H1 (cell line): ENCODE measurements at regions not wholly inside any gene's neighbourhood (a gene's known extent, or its start where the extent isn't known, plus 50 kb on each side); places are given as distances from the start of the nearest gene placed in this dataset.

ENCODE experiments used
- CTCF ChIA-PET: fragments of 300-600 bp; sonication (Branson Sonifier 250); formaldehyde crosslinking; loops from one replicate; lab custom pipeline; 2021; ENCODE audit not compliant: partially characterized antibody; lab: Charles Lee
- POLR2A ChIA-PET: fragments of 300-600 bp; sonication (Branson Sonifier 250); formaldehyde crosslinking; loops from one replicate; lab custom pipeline; 2021; ENCODE audit warnings: inconsistent platforms; ENCODE audit not compliant: partially characterized antibody; lab: Charles Lee
- DNase-seq, 2 experiments: peaks; one replicate each; pipeline versions ENCODE4 v3.0.0 to v3.0.0-alpha.2; 2010 to 2022; ENCODE audit warnings: low spot score in 2 of 2, low read depth in 1 of 2, mixed read lengths in 1 of 2
- FAIRE-seq: peaks from 2 replicates; lab custom pipeline; 2011; peaks lifted over from hg19 to GRCh38; lab: Jason Lieb, UNC
- H2AFZ ChIP-seq: 2 replicates; pipeline ENCODE4 v1.8.1; 2012; ENCODE audit warnings: low read length, inconsistent platforms
- H2AK5ac ChIP-seq: 2 replicates; pipeline ENCODE4 v1.6.1; 2013; ENCODE audit warnings: low read depth, low read length
- H2BK120ac ChIP-seq: replicated peaks from 2 replicates; pipeline ENCODE3; 2013; ENCODE audit warnings: low read depth, low read length, inconsistent platforms
- H2BK12ac ChIP-seq: 2 replicates; pipeline ENCODE4 v1.6.1; 2013; ENCODE audit warnings: low read depth, low read length
- H2BK15ac ChIP-seq: 2 replicates; pipeline ENCODE4 v1.6.1; 2013; ENCODE audit warnings: low read length
- H2BK20ac ChIP-seq: 2 replicates; pipeline ENCODE4 v1.6.1; 2013; ENCODE audit warnings: low read length
- H2BK5ac ChIP-seq: 2 replicates; pipeline ENCODE4 v1.6.1; 2013; ENCODE audit warnings: low read depth, low read length
- H3K14ac ChIP-seq: 2 replicates; pipeline ENCODE4 v1.6.1; 2013; ENCODE audit warnings: inconsistent platforms; ENCODE audit not compliant: insufficient read length
- H3K18ac ChIP-seq: 2 replicates; pipeline ENCODE4 v1.6.1; 2013; ENCODE audit warnings: low read length; ENCODE audit errors: extremely low read depth
- H3K23ac ChIP-seq: 2 replicates; pipeline ENCODE4 v1.6.1; 2013; ENCODE audit warnings: inconsistent platforms; ENCODE audit not compliant: insufficient read length
- H3K23me2 ChIP-seq: 2 replicates; pipeline ENCODE4 v1.6.1; 2013; ENCODE audit warnings: low read depth, low read length
- H3K27ac ChIP-seq: 2 replicates; pipeline ENCODE4 v1.6.1; 2011; ENCODE audit warnings: low read depth, low read length, inconsistent platforms
- H3K27me3 ChIP-seq, 4 experiments: replicated peaks in 1 of 4; 1 replicate in 1 of 4; 2 replicates in 3 of 4; pipeline versions ENCODE4 v1.6.1 to v1.8.1; 2011 to 2013; ENCODE audit warnings: low read length in 3 of 4, mild to moderate bottlenecking in 3 of 4, inconsistent platforms in 2 of 4, mixed read lengths in 2 of 4, moderate library complexity in 1 of 4; ENCODE audit not compliant: control insufficient read depth in 3 of 4, insufficient read depth in 3 of 4; ENCODE audit errors: extremely low read depth in 1 of 4
- H3K36me3 ChIP-seq, 4 experiments: 2 replicates each; pipeline versions ENCODE4 v1.6.1 to v1.8.1; 2011 to 2013; ENCODE audit warnings: mild to moderate bottlenecking in 4 of 4, low read length in 3 of 4, moderate library complexity in 2 of 4, control low read depth in 1 of 4, inconsistent platforms in 1 of 4; ENCODE audit not compliant: insufficient read depth in 4 of 4, control insufficient read depth in 2 of 4
- H3K4ac ChIP-seq: replicated peaks from 2 replicates; pipeline ENCODE3; 2013; ENCODE audit warnings: low read length, low read depth, mixed read lengths, inconsistent platforms; ENCODE audit not compliant: insufficient read length
- H3K4me1 ChIP-seq, 4 experiments: replicated peaks in 1 of 4; 1 replicate in 1 of 4; 2 replicates in 3 of 4; pipeline versions ENCODE4 v1.6.1 to v1.8.1; 2011 to 2013; ENCODE audit warnings: low read length in 3 of 4, inconsistent platforms in 2 of 4, mixed read lengths in 1 of 4; ENCODE audit not compliant: insufficient read depth in 4 of 4, control insufficient read depth in 3 of 4
- H3K4me2 ChIP-seq, 2 experiments: 2 replicates each; pipeline versions ENCODE4 v1.6.1 to v1.8.1; 2011 to 2013; ENCODE audit warnings: low read depth in 2 of 2, low read length in 2 of 2, control low read depth in 1 of 2, inconsistent platforms in 1 of 2, mild to moderate bottlenecking in 1 of 2; ENCODE audit not compliant: insufficient read depth in 1 of 2
- H3K4me3 ChIP-seq, 4 experiments: fragments of 200-600, 300-600 bp in 1 of 4; sonication (generic), shearing (Covaris generic), sonication (Bioruptor Twin) in 1 of 4; 2 replicates each; pipeline versions ENCODE4 v1.5.1 to v1.8.1; 2011 to 2016; ENCODE audit warnings: low read length in 4 of 4, low read depth in 3 of 4, control low read depth in 2 of 4, inconsistent platforms in 2 of 4, mild to moderate bottlenecking in 2 of 4, mixed read lengths in 1 of 4, moderate library complexity in 1 of 4; ENCODE audit not compliant: insufficient read depth in 2 of 4; ENCODE audit errors: extremely low read depth in 1 of 4
- H3K56ac ChIP-seq: replicated peaks from 2 replicates; pipeline ENCODE3; 2013; ENCODE audit warnings: low read depth, mild to moderate bottlenecking, mixed read lengths, low read length, inconsistent platforms; ENCODE audit not compliant: insufficient read length
- H3K79me1 ChIP-seq: 2 replicates; pipeline ENCODE4 v1.6.1; 2013; ENCODE audit warnings: low read depth, low read length, control low read depth
- H3K79me2 ChIP-seq, 2 experiments: 2 replicates each; pipeline versions ENCODE4 v1.6.1 to v1.8.1; 2012 to 2013; ENCODE audit warnings: low read length in 2 of 2, mild to moderate bottlenecking in 2 of 2, inconsistent platforms in 1 of 2; ENCODE audit not compliant: insufficient read depth in 2 of 2, control insufficient read depth in 1 of 2
- H3K9ac ChIP-seq, 4 experiments: replicated peaks in 1 of 4; 1 replicate in 1 of 4; 2 replicates in 3 of 4; pipeline versions ENCODE4 v1.6.1 to v1.8.1; 2011 to 2013; ENCODE audit warnings: low read depth in 3 of 4, low read length in 3 of 4, control low read depth in 2 of 4, mild to moderate bottlenecking in 2 of 4, moderate library complexity in 2 of 4, inconsistent platforms in 1 of 4; ENCODE audit errors: extremely low read depth in 1 of 4
- H3K9me3 ChIP-seq, 2 experiments: 2 replicates each; pipeline versions ENCODE4 v1.6.1 to v1.8.1; 2012 to 2013; ENCODE audit warnings: mild to moderate bottlenecking in 2 of 2, moderate library complexity in 2 of 2, control low read depth in 1 of 2, inconsistent platforms in 1 of 2, low read depth in 1 of 2, low read length in 1 of 2, mixed read lengths in 1 of 2; ENCODE audit not compliant: insufficient read depth in 2 of 2
- H4K20me1 ChIP-seq, 2 experiments: replicated peaks in 1 of 2; 2 replicates each; pipeline versions ENCODE3 to v1.8.1; 2011 to 2013; ENCODE audit warnings: inconsistent platforms in 2 of 2, low read length in 2 of 2, mild to moderate bottlenecking in 1 of 2; ENCODE audit not compliant: insufficient read depth in 2 of 2, control insufficient read depth in 1 of 2
- H4K5ac ChIP-seq: 2 replicates; pipeline ENCODE4 v1.6.1; 2013; ENCODE audit warnings: low read length, low read depth, mixed read lengths, inconsistent platforms; ENCODE audit not compliant: insufficient read length
- H4K8ac ChIP-seq: 2 replicates; pipeline ENCODE4 v1.8.0; 2013; ENCODE audit warnings: mild to moderate bottlenecking, moderate library complexity, low read length, inconsistent platforms; ENCODE audit not compliant: insufficient read depth; ENCODE audit errors: extremely low read depth
- H4K91ac ChIP-seq: replicated peaks from 2 replicates; pipeline ENCODE3; 2013; ENCODE audit warnings: low read length, mixed read lengths, inconsistent platforms; ENCODE audit not compliant: insufficient read length
- CHD1 ChIP-seq: IDR thresholded peaks from 2 replicates; pipeline ENCODE4 v1.6.1; 2012; ENCODE audit warnings: low read depth, low read length, improper control_type of control experiment
- GABPA ChIP-seq: IDR thresholded peaks from 2 replicates; pipeline ENCODE4 v1.6.1; 2011; ENCODE audit warnings: mild to moderate bottlenecking, low read length, moderate library complexity, borderline replicate concordance; ENCODE audit not compliant: insufficient read depth
- RFX5 ChIP-seq: IDR thresholded peaks from 2 replicates; pipeline ENCODE4 v1.6.1; 2011; ENCODE audit warnings: low read depth, low read length, improper control_type of control experiment, borderline replicate concordance
- RXRA ChIP-seq: IDR thresholded peaks from 2 replicates; pipeline ENCODE4 v1.6.1; 2011; ENCODE audit warnings: low read depth, mild to moderate bottlenecking, low read length, moderate library complexity; ENCODE audit not compliant: insufficient read depth
- TAF1 ChIP-seq: IDR thresholded peaks from 2 replicates; pipeline ENCODE4 v1.6.1; 2011; ENCODE audit warnings: mild to moderate bottlenecking, low read depth, low read length
- WGBS, 2 experiments: shearing (Covaris generic) in 1 of 2; methylation state at CpG; one replicate each; pipeline versions ENCODE4 v1.1.6 to v1.1.7; 2013 to 2015; ENCODE audit warnings: low lambda C conversion rate in 2 of 2, mixed read lengths in 2 of 2, inconsistent platforms in 1 of 2, low coverage in 1 of 2, missing lambda C conversion rate in 1 of 2; ENCODE audit not compliant: insufficient replicate concordance in 2 of 2, insufficient coverage in 1 of 2, insufficient read length in 1 of 2; ENCODE audit errors: extremely low coverage in 1 of 2, missing lambda C conversion rate in 1 of 2; 5-methylcytosine and 5-hydroxymethylcytosine counted together

GRCh38 chr2:21770787-21771186, 647.0 kb downstream of the TDRD15 start:
- no peak overlapping the region for H2BK12ac ChIP-seq
- no peak overlapping the region for H4K8ac ChIP-seq
- H3K79me2 ChIP-seq, result no peaks in the 10 kb centered on the region
- H3K14ac ChIP-seq, result no peak overlapping the region
- H3K4me2 ChIP-seq, result no peak overlapping the region
- no peaks in the 10 kb centered on the region for H3K79me1 ChIP-seq
- no peak for FAIRE-seq
- no peak overlapping the region for H3K23ac ChIP-seq
- H3K56ac ChIP-seq, result no peak overlapping the region
- no peak overlapping the region for H2BK5ac ChIP-seq
- H3K27me3 ChIP-seq, result no peaks in the 10 kb centered on the region
- 0 out of 2 replicates have a peak, but pooled peaks cover 1% of the 10 kb centered on the region for H3K23me2 ChIP-seq
- H4K91ac ChIP-seq, result no peak overlapping the region
- no peaks in the 10 kb centered on the region for H4K20me1 ChIP-seq
- TF ChIP-seq CHD1 (no peak), RXRA (no peak), TAF1 (no peak), RFX5 (no peak), GABPA (no peak)
- no peak overlapping the region for H2AFZ ChIP-seq
- no peak overlapping the region for H3K4ac ChIP-seq
- no peaks in the 10 kb centered on the region for H3K36me3 ChIP-seq
- no peak overlapping the region for H2BK120ac ChIP-seq
- DNase-seq, result no peak
- H3K9ac ChIP-seq, result no peak overlapping the region
- no peak overlapping the region for H3K4me3 ChIP-seq
- WGBS, 2 experiments, result 86% methylated on average over 1 of the region's 1 CpG; no CpG with 5 or more reads in 1 of the 2 experiments
- ChIA-PET CTCF (no interaction called here), POLR2A (no interaction called here)
- H3K27ac ChIP-seq, result no peak overlapping the region
- H2BK15ac ChIP-seq, result no peak overlapping the region
- H3K9me3 ChIP-seq, result no peaks in the 10 kb centered on the region
- H3K4me1 ChIP-seq, result no peaks in the 10 kb centered on the region
- no peak overlapping the region for H4K5ac ChIP-seq
- no peak overlapping the region for H2AK5ac ChIP-seq
- H2BK20ac ChIP-seq, result no peak overlapping the region
- no peak overlapping the region for H3K18ac ChIP-seq
